ENCODE measurements at regions not wholly inside any gene's neighbourhood (a gene's known extent, or its start where the extent isn't known, plus 50 kb on each side); places are given as distances from the start of the nearest gene placed in this dataset.

GRCh38 chr6:11424395-11425034 lies 113.0 kb upstream of the TMEM170B start:
- no peak overlapping the region for H3K27ac ChIP-seq

GRCh38 chr6:11423667-11424066 lies 113.9 kb upstream of the TMEM170B start:
- H3K9me3 ChIP-seq (ENCODE audit: severe bottlenecking): no peaks in the 10 kb centered on the region
- DNase-seq: no peak
- no peaks in the 10 kb centered on the region for H3K27me3 ChIP-seq (ENCODE audit: insufficient read depth, low read depth, severe bottlenecking)
- TF ChIP-seq CTCF (IDR thresholded peaks at IDR 0.05; ENCODE audit: low read depth, low read length): no peak
- H3K4me3 ChIP-seq (ENCODE audit: low read depth, low read length): no peak overlapping the region
- no peaks in the 10 kb centered on the region for H3K36me3 ChIP-seq
- H3K27ac ChIP-seq: no peak overlapping the region

More at GRCh38 chr6:11424395-11425034, 113.0 kb upstream of the TMEM170B start:
- Histone ChIP-seq H3K9me3 (ENCODE audit: severe bottlenecking) (no peaks in the 10 kb centered on the region), H3K4me3 (ENCODE audit: low read depth, low read length) (no peak overlapping the region), H3K27me3 (ENCODE audit: insufficient read depth, low read depth, severe bottlenecking) (no peaks in the 10 kb centered on the region), H3K36me3 (no peaks in the 10 kb centered on the region)
- DNase-seq: no peak
- TF ChIP-seq CTCF (IDR thresholded peaks at IDR 0.05; ENCODE audit: low read depth, low read length): no peak

GRCh38 chr6:11423072-11423471 lies 114.5 kb upstream of the TMEM170B start:
- H3K9me3 ChIP-seq (ENCODE audit: severe bottlenecking): no peaks in the 10 kb centered on the region
- no peak overlapping the region for H3K27ac ChIP-seq
- H3K27me3 ChIP-seq (ENCODE audit: insufficient read depth, low read depth, severe bottlenecking): no peaks in the 10 kb centered on the region
- H3K36me3 ChIP-seq: no peaks in the 10 kb centered on the region
- DNase-seq: no peak
- H3K4me3 ChIP-seq (ENCODE audit: low read depth, low read length): no peak overlapping the region
- no peak for TF ChIP-seq CTCF (IDR thresholded peaks at IDR 0.05; ENCODE audit: low read depth, low read length)

DNA sequence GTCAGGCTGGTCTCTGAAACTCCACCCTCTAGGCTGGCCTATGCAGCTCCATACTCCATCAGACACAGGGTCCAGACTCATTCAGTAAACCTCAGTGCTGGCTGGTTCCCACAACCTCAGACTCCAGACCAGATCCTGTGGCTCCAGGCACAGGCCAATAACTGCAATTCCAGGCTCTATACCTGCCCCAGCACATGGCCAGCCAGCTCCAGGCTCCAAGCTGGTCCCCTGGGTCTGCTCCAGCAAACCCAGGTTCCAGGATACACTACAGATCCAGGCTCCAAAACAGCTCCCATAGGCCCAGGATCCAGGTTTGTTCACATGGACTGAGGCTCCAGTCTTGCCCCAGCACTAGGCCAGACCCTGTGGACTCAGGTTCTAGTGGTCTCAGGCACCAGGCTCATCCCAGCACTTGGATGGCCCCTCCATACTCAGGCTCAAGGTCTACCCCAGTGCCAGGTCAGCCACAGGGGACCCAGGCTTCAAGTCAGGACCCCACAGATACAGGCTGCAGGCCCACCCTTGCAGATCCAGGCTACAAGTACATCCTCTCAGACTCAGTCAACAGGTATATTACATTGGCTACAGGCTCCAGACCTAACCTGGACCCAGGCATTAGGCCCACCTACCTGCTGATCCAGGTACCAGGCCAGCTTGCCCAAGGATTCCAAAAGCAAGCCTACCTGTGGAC lies 117.6 kb upstream of the TMEM170B start:
- Histone ChIP-seq H3K36me3 (no peaks in the 10 kb centered on the region), H3K4me3 (ENCODE audit: low read depth, low read length) (no peak overlapping the region), H3K9me3 (ENCODE audit: severe bottlenecking) (peaks cover 8% of the 10 kb centered on the region), H3K27me3 (ENCODE audit: insufficient read depth, low read depth, severe bottlenecking) (no peaks in the 10 kb centered on the region), H3K27ac (no peak overlapping the region)
- no peak for DNase-seq
- no peak for TF ChIP-seq CTCF (IDR thresholded peaks at IDR 0.05; ENCODE audit: low read depth, low read length)

DNA sequence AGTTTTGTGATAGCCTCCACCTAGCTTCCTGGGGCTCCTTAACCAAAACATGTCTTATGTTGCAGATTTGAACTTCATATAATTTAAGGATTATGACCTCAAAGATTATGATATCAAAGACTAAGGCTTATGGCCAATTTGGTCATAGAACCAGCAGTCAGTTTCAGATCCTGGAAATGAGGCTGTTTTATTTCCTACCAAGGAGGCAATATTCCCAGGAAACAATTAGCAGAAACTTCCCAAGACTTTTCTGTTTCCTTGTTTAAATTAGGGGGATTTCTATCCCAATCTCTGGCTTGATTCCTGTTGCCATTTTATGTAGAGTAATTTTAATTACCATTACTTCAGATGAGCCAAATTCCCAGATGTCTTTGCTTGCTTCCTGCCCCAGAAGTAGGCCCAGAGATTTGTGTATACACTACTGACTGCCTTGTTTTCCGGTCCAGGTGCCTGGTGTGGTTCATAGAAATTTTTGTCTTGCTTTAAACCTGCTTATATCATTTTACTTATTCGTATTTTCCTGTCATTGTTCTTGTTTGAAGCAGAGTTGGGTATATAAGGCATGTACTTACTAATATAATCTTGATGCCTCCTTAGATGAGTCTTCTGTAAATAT lies 119.2 kb upstream of the TMEM170B start:
- Histone ChIP-seq H3K27ac (no peak overlapping the region), H3K4me3 (ENCODE audit: low read depth, low read length) (no peak overlapping the region), H3K36me3 (no peaks in the 10 kb centered on the region), H3K9me3 (ENCODE audit: severe bottlenecking) (peaks cover 8% of the 10 kb centered on the region), H3K27me3 (ENCODE audit: insufficient read depth, low read depth, severe bottlenecking) (no peaks in the 10 kb centered on the region)
- no peak for DNase-seq
- TF ChIP-seq CTCF (IDR thresholded peaks at IDR 0.05; ENCODE audit: low read depth, low read length): no peak
